NCI-H345 treated with DMSO at 0.1 percent for 48 hours (cell line): ENCODE measurements at regions not wholly inside any gene's neighbourhood (a gene's known extent, or its start where the extent isn't known, plus 50 kb on each side); places are given as distances from the start of the nearest gene placed in this dataset.

Source experiments
- DNase-seq: peaks from one replicate; lab custom pipeline; 2025; ENCODE audit not compliant: unreplicated experiment; lab: John Stamatoyannopoulos, UW

DNA sequence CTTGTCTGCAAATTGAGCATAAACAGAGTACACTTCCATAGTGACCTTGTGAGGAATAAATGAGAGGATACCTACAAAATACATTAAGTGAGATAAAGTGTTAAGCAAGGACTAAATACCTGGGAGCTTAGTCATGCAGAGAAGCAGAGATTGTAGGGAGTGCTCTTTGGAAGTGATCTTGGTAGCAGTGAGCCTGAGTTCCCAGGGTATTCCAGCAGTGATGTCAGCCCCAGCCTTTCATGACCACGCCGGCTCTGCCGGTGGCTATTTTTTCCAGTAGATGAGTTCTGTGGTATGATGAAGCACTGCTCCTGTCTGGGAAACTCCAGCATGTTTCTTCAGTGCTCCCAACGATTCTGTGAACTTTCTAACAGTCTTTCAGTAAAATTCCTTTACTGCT is 391.5 kb upstream of the IGFBP7 start:
- DNase-seq, result no peak

DNA sequence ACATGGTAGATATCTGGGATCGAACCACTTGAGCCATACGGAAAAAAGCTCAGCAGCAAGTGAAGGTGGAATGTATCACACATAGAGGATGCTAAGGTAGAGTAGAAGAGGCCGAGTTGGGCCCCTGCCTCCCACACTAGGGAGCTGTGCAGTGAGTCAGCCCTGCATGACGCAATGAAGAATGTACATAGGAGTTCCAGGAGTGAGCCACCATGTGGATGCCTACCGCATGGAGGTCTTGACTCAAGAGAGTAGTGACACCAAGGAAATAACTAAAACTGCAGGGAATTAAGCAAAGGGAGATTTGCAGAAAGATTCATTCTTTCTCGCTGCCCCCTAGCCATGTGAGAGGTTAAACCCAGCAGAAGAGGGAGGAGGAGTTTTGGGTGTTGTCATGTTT is 389.6 kb upstream of the IGFBP7 start:
- no peak for DNase-seq

DNA sequence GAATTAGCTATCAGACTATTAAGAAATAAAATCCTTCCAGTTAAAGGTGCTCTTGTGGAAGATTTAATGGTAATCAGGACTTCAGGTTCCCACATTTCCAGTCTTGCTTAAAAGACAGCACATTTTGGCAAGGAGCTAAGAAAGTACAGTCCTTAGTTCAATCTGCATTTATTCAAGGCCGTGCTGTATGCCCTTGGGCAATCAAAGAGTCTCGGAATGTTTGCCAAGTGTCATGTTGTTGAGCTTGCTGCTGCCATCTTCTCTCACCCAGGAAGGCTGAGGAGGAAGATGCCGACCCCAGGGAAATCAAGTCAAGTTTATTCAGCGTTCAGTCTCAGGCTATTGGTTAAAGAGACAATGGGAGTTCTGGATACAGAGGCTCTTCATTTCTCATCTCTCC is 388.1 kb upstream of the IGFBP7 start:
- no peak for DNase-seq

DNA sequence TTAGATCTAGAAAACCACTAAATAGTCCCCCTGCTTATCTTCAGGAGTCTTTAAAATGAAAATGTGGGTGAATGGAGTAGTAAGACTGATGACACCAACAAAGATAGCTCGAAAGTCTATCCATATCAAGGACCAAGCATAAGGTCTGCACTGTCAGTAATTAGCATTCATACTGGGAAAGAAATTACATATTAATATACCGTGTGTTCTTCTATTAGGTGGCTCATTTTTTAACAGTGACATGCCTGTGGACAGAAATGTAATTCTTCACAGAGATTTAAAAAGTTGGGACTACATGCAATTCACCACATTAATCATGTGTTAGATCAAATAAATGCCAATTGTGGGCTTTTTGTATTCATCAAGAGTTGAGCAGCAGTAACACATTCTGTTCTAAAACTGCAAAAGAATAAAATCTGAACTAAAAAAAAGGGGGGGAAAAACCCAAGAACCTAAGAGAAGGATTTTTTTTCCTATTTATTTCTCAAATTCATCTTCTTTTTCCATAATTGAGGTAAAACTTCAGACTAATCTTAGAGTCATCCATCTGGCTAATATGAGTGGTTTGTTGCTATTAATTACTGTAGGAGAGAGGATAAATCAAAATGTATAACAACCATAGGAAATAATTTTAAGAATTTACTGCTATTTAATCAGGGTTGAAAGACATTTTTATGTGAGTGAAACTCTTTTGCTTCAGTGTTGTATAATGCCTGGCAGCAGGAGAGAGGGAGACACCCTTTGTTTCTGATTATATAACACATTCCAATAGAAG is 386.7 kb upstream of the IGFBP7 start:
- no peak for DNase-seq

DNA sequence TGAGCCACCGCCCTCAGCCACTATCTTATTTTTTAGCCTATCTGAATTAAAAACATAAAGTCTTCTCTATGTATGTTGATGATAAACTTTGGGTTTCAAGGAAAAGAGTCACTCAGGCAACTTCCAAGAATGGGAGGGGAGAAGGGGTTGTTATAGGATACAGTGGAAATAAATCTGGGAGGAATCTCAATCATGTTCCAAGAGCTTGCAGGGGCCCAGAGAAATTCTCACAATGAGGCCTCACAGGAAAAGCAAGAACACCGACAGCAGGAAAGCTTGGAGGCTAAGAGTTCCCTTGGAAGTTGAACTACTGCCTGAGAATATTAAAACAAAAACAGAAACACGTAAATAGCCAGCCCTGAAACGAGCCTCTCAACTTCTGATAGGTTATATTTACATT is 384.6 kb upstream of the IGFBP7 start:
- DNase-seq, result no peak

DNA sequence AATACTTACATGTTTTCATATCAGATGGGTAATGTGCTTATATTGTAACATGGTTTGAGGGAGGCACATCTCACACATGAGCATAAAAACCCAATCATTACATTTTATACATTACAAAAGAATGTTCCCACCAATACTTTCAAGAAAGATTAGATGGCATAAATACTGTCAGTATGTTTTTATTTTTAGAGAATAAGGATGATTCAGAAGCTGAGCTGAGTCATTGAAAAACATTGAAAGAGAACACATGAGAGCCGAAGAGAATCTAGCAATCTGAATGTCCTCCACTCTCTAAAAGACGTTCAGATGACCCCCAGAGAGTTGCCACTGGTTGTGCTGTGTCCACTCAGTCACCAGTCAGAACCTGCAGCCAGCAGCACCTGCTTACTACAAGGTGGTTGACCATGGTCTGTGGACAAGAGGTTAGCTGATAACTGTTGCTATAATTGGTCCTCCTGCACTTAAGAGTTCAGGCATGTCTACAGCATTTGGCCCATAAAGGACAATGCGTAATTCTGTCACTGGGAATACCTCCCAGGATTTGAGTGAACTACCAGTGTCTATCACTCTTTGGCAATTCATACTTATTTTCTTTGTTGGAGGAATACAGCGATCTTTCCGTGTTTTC is 382.2 kb upstream of the IGFBP7 start:
- DNase-seq, result no peak

DNA sequence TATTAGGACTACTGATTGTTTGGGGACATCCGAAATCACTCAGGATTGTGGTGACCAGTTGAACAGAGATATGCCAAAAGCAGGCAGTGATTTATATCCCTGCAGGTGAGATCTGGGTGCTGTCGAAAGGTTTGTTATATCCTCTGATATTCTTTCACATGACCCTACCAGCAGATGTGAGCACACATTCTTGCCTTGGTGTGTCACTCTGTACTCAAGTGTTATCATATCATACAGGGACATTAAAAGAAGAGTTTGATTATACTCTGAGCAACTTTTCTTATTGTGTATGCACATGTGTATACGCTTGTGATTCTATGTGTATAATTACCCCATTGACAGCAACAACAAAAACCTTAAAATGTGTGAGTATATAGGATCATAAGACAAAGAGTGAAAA is 381.2 kb upstream of the IGFBP7 start:
- DNase-seq, result no peak

DNA sequence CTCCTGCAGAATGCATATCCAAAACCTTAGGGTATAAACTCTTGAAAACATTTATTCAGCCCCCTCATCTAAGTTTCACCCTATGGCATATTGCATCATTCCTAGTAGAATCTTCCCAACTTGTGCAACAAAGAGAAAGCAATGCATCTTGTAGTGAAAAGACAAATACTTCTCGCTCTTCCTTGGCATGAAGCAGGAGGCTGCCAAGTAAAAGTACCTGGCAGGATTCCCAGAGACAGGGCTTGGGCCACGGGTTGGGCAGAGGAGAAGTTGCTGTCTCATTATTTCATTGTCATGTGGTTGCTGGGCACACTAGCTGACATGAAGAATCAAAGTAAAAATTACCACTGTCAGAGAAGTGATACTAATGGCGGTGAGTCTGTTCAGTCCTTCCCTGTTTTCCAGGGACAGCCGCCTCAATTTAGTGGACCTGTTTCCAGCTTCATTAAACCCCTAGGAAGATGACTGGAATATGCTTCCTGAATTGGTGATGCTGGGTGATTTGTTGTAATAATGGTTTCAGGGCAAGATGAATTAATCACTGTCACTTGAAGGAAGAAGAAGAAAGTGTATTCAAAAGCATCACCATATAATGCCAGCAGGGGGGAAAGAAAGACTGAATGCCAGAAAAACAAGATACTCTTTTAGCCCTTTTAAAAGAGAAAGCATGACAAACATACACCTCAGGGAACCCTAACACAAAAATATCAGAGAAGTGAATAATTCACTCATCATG is 380.5 kb upstream of the IGFBP7 start:
- no peak for DNase-seq

DNA sequence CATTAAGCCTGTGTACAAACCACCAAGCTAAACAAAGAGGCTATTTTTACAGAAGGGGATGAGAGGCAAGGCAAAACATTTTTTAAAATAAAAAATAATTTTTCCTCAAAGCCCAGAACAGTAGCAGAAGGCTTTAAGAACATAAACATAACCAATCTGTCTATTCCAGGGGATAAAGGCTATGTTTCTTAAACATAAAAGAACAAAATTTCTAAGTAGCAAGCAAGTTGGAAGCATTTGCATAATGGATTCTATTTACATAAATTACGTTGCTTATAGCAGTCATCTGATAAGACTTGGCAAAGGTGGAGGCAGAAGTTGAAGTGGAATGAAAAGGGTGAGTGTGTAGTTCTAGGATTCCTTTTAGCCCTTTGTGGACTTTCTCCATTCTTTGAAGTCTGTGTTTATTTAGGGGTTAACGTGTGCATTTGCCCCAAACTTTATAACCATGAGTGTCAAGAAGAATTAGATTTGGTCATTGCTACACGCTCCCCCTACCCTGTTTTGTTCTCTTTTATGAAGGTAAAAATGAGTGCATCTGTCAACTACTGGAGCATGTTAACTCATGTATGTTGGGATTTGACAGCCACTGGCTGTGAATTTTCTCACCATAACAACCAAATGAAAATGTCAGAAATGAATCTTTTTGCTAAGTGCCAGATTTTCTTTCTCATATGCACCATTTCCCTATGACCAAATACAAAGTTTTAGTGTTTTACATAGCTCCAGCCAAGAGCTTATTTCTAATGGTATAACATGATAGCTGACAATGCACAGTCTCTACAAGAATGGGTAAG is 378.4 kb upstream of the IGFBP7 start:
- DNase-seq, result no peak

DNA sequence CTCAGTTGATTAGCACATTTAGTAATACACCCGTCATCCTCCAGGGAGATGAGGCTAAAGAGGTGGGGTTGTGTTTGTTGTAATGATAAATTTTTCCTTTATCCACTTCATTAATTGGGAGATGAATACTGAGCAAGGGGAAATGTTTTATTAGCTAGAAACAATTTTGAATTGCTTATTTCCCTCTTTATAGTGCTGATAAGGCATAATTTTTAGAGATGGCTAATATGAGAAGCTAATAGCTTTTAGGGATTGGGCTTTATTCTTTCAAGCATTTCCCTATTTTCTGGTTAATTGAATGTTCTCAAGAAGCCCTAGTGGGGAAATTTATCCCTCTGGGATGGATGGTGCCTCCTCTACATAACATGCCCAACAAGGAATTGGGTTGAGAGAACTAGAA is 365.2 kb upstream of the IGFBP7 start:
- DNase-seq, result no peak

DNA sequence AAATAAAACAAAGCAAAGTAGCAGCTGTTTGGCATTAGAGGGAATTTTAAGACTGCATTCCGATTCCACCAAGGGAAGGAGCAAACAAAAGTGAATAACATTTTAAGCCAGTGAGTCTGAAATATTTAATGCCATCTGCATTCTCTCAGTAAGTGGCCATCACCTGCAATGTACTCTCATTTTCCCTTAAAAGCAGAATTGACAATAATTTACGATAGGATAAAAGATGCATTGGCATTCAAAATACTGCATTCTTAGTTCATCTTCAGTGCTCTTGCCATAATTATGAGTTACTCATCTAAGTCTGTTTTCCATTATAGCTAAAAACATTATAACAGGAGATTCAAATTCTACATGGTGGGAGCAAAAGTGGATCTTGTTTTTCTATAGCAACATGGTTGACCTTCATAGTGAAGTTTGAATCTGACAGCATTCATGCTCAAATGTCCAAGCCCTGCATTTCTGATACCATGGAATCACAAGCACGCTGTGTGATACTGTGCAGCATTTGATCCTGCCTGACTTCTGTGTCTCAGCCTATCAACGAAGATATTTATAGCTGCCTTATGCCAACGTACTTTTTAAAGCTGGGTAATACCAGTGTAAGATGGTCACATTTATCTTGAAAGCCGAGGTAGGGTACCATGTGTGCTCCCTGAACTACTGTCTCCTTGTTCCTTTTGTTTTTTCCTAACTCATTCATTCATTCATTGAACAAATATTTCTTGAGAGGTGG is 355.3 kb upstream of the IGFBP7 start:
- DNase-seq, result no peak

DNA sequence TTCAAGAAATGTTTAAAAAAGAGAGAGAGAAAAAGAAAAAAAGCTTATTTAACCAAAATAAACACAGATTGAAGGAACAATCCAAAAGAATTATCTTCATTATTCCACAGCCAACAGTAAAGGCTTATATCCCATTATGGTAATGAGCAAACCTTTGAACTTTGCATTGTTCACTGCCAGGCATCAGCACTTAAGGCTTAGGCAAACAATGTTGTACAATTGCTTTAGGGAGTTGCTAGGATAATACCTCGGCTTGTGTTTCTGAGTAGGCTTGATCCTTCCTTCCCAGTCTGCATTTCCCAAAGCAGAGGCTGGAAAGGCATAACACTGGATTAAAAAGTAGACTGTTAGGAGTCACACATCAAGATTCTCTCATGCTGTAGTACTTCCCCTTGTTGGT is 352.7 kb upstream of the IGFBP7 start:
- peak; percentile 26 for DNase-seq

DNA sequence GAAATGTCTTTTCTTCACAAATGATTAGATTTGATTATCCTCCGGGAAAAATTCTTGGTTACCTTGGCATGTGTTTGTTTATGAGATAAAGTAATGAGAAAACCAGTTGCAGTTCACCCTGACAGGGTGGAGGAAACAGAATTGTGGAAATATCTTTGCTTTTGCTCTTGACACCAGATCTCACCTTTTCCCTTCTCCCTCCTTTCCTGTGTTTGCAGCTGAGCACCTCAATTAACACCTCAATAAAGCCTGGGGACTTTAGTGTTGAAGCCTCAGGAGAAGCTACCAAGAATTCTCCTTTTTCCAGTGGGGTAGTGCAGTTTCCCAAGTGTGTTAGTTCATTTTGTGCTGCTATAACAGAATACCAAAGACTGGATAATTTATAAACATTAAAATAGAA is 350.8 kb upstream of the IGFBP7 start:
- DNase-seq, result no peak

DNA sequence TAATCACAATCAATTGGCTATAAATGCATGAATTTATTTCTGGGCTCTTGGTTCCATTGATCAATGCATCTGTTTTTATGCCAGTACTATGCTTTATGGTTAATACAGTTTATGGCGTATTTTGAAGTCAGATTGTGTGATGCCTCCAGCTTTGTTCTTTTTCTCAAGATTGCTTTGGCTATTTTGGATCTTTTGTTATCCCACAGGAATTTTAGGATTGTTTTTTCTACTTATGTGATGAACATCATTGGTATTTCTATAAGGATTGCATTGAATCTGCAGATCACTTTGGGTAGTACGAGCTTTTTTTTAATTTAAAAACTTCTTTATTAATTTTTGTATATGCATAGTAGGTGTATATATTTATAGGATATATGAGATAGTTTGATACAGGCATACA is 338.7 kb upstream of the IGFBP7 start:
- DNase-seq, result no peak

DNA sequence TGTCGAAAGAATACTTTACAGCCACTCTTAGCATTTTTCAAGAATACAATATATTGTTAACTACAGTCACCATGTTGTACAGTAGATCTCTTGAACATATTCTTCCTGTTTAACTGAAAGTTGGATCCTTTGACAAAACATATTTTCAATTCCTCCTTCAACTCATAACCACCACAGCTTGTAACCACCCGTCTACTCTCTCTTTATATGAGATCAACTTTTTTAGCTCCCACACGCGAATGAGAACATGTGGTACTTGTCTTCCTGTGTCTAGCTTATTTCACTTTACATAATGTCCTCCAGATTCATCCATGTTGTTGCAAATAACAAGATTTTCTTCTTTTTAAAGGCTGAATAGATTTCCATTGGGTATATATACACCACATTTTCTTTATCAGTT is 338.3 kb upstream of the IGFBP7 start:
- DNase-seq, result no peak

DNA sequence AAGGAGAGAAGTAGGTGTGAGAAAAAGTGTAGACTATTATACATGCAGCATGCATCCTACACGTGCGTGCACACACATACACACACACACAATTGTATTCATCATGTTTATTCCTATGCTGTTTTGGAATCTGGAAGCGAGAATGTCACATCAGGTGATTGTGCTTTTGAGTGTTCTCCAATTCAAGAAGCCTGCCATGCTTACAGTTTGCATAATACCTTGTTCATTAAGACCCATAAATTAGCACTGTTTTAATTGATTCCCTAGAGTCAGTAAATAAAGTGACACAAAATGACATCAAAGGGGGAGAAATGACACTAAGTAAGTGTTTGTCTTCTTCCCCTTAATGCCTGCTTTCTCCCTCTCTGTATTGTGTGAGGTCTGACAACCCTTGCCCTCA is 336.1 kb upstream of the IGFBP7 start:
- no peak for DNase-seq

DNA sequence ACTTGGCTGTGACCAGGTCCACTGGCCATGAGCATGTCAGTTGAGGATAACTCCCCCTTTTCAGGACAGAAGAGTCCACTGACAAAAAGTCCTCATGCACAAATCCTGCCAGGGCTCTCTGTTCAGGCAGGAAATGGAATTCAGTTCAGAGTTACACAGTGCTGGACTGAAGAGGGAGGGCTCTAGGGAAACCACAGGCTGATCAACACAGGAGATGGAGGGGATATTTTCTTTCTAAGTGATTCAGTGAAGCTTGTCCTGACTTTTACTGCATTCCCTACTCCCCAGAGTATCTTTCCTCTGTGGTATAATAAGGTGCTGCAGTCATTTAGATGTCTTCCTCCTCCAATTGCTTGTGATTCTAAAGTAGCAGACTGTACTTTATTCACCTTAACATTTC is 335.5 kb upstream of the IGFBP7 start:
- DNase-seq, result no peak

DNA sequence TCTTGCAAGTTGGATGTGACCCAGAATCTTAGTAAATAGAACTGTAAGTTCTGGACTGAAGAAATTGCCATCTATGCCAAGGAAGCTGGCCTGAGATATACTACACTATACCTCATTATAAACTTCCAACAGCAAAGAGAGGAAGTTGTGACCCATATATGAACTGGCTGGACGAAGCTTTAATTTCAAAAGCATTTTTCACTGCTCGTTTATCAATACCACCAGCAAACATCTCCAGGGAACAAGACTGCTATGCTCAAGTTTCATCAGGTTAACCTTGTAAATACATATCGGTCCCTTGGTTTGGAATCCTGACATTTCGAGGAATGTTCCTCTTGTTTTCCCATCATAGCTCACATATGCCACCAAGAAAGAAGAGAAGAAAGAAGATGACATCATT is 334.5 kb upstream of the IGFBP7 start:
- DNase-seq, result no peak

DNA sequence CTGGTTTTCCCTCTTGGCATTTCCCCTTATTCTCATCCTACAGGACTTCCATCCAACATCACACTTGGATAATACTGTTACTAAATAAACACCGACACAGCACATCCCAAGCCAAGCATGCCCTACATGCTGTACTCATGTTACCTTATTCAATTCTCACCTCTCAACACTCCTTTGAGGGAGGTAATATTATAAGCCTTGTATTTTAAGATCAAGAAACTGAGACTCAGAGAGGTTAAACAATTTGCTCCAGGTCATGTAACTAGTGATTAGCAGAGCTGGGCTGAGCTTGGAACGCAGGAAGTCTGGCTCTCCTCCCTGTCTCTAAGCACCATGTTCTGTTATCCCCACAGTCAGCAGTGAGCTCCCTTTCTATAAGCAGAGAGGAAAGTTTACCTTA is 333.6 kb upstream of the IGFBP7 start:
- DNase-seq, result no peak

DNA sequence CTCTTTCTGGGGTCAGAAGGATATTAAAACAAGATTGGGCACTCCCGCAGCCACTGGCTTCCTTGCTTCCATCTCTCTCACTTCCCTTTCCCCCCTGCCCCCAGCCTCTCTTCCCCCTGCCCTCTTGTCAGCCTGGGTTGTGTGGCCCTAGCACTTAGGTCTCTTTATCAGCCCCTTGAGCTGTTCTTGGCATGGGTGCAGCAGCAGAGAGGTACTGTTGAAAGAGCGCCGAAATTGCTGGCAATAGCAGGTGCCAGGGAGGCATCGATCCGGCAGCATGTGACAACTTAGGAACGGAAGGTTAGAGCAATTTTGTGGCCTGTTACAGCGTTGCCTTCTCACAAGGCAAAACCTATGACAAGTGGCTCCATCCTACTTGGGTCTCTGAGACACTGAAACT is 333.1 kb upstream of the IGFBP7 start:
- no peak for DNase-seq

DNA sequence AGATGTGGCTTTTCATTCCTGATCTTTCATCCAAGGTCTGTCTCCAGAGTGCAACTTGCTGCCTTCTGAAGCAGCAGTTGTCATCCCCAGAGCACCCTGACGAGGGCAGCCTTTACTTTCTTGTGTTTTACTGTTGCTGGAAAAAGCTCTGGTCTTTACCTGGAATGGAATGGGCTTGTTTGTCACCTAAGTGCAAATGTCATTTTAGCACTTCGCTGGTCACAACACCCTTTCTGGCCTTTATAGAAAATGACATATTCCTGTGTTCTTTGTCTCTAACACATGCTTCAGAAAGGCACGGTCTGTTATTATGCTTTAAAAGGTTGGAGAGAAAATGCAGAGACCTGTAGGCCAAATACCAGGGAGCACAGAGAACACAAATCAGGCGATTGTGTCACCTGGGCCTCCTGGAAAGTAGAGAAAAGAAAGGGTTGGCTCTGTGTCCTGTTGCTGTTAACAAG is 332.7 kb upstream of the IGFBP7 start:
- DNase-seq, result peak; percentile 2
